NB4 (cell line): ENCODE measurements at regions not wholly inside any gene's neighbourhood (a gene's known extent, or its start where the extent isn't known, plus 50 kb on each side); places are given as distances from the start of the nearest gene placed in this dataset.

Source experiments
- DNase-seq: peaks from one replicate; pipeline ENCODE4 v3.0.0; 2010; ENCODE audit warnings: low read depth
- H3K4me3 ChIP-seq: one replicate; pipeline ENCODE4 v1.5.1; 2011; ENCODE audit warnings: mild to moderate bottlenecking, low read depth, low read length, moderate library complexity
- CTCF ChIP-seq: IDR thresholded peaks from one replicate; pipeline ENCODE4 v1.5.1; 2012; ENCODE audit warnings: low read depth, low read length
- MAX ChIP-seq: IDR thresholded peaks from 2 replicates; pipeline ENCODE4 v1.6.1; 2011; ENCODE audit warnings: low read depth, low read length
- MYC ChIP-seq: IDR thresholded peaks from 2 replicates; pipeline ENCODE4 v1.6.1; 2011; ENCODE audit warnings: low read depth, low read length
- POLR2A ChIP-seq: IDR thresholded peaks from 2 replicates; pipeline ENCODE4 v1.6.1; 2011; ENCODE audit warnings: mild to moderate bottlenecking; ENCODE audit not compliant: insufficient read length; ENCODE audit errors: extremely low read depth

GRCh38 chr3:124282751-124283651 lies 291.1 kb upstream of the ROPN1 start:
- TF ChIP-seq CTCF (no peak), MYC (no peak)
- DNase-seq: no peak
- no peak overlapping the region for H3K4me3 ChIP-seq

- H3K4me3 ChIP-seq: no peak overlapping the region
- TF ChIP-seq CTCF (no peak), MYC (no peak), POLR2A (no peak), MAX (no peak)
- no peak for DNase-seq
Measured at GRCh38 chr3:124283652-124284023, 291.7 kb upstream of the ROPN1 start.

- TF ChIP-seq MYC (no peak), MAX (no peak), CTCF (no peak), POLR2A (no peak)
- no peak for DNase-seq
Measured at GRCh38 chr3:124288996-124289395, 297.1 kb upstream of the ROPN1 start.

GRCh38 chr3:124291008-124291407 lies 299.1 kb upstream of the ROPN1 start:
- no peak for DNase-seq
- H3K4me3 ChIP-seq: no peak overlapping the region
- TF ChIP-seq MYC (no peak), MAX (no peak), CTCF (no peak), POLR2A (no peak)

More at GRCh38 chr3:124288996-124289395, 297.1 kb upstream of the ROPN1 start:
- H3K4me3 ChIP-seq: no peak overlapping the region

GRCh38 chr3:124292329-124292728 lies 300.4 kb upstream of the ROPN1 start:
- TF ChIP-seq POLR2A: no peak
- TF ChIP-seq MYC: no peak
- no peak for TF ChIP-seq CTCF
- TF ChIP-seq MAX: no peak
- no peak overlapping the region for H3K4me3 ChIP-seq
- DNase-seq: no peak
